B cell (primary cell): ENCODE measurements at regions not wholly inside any gene's neighbourhood (a gene's known extent, or its start where the extent isn't known, plus 50 kb on each side); places are given as distances from the start of the nearest gene placed in this dataset.

Experiments used
- EZH2 ChIP-seq: IDR thresholded peaks from 2 replicates; pipeline ENCODE4 v1.6.1; 2012; ENCODE audit warnings: borderline replicate concordance, low read depth, mild to moderate bottlenecking, moderate library complexity, low read length; ENCODE audit not compliant: insufficient read depth, poor library complexity, severe bottlenecking
- TF ChIP-seq, protein P1 (sequence below): fragments of 200-600 bp; IDR thresholded peaks from one replicate; pipeline ENCODE4 v1.8.0; 2022; ENCODE audit warnings: antibody characterized with exemption, mild to moderate bottlenecking

GRCh38 chr18:41457765-41458326, 497.2 kb upstream of the PIK3C3 start:
- TF ChIP-seq, protein P1, sequence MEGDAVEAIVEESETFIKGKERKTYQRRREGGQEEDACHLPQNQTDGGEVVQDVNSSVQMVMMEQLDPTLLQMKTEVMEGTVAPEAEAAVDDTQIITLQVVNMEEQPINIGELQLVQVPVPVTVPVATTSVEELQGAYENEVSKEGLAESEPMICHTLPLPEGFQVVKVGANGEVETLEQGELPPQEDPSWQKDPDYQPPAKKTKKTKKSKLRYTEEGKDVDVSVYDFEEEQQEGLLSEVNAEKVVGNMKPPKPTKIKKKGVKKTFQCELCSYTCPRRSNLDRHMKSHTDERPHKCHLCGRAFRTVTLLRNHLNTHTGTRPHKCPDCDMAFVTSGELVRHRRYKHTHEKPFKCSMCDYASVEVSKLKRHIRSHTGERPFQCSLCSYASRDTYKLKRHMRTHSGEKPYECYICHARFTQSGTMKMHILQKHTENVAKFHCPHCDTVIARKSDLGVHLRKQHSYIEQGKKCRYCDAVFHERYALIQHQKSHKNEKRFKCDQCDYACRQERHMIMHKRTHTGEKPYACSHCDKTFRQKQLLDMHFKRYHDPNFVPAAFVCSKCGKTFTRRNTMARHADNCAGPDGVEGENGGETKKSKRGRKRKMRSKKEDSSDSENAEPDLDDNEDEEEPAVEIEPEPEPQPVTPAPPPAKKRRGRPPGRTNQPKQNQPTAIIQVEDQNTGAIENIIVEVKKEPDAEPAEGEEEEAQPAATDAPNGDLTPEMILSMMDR = no peak
- no peak for TF ChIP-seq EZH2
